ENCODE measurements at regions not wholly inside any gene's neighbourhood (a gene's known extent, or its start where the extent isn't known, plus 50 kb on each side); places are given as distances from the start of the nearest gene placed in this dataset.

DNA sequence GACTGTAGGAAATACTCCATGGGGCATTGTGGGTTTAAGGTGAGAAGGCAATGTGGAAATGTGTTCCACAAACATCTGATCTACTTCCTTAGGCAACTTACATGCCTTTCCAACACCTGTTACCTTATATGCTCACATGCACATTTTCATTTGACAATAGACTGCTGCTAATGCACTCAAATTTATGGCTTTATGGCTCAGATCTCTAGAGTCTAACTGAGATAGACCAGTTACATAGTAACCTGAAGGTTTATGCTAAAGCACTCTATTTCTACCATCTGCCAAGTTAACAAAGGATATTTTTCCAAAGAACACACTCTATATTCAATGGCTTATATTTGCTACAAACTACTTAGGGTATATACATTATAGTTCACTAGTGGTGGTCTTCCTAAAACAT, 969.0 kb downstream of the TECRL start:
- DNase-seq (ENCODE audit: extremely low read depth, insufficient read length) = no peak
- TF ChIP-seq, protein P1, sequence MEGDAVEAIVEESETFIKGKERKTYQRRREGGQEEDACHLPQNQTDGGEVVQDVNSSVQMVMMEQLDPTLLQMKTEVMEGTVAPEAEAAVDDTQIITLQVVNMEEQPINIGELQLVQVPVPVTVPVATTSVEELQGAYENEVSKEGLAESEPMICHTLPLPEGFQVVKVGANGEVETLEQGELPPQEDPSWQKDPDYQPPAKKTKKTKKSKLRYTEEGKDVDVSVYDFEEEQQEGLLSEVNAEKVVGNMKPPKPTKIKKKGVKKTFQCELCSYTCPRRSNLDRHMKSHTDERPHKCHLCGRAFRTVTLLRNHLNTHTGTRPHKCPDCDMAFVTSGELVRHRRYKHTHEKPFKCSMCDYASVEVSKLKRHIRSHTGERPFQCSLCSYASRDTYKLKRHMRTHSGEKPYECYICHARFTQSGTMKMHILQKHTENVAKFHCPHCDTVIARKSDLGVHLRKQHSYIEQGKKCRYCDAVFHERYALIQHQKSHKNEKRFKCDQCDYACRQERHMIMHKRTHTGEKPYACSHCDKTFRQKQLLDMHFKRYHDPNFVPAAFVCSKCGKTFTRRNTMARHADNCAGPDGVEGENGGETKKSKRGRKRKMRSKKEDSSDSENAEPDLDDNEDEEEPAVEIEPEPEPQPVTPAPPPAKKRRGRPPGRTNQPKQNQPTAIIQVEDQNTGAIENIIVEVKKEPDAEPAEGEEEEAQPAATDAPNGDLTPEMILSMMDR (IDR thresholded peaks at IDR 0.05; ENCODE audit: insufficient read depth, low read length, poor library complexity, severe bottlenecking) = no peak
- Histone ChIP-seq H3K36me3 (ENCODE audit: control insufficient read depth, insufficient read depth, low read length) (no peaks in the 10 kb centered on the region), H3K27me3 (replicated peaks; ENCODE audit: control insufficient read depth, insufficient read depth, low read length) (no peaks in the 10 kb centered on the region), H3K4me3 (replicated peaks; ENCODE audit: low read depth, low read length) (no peak overlapping the region)

DNA sequence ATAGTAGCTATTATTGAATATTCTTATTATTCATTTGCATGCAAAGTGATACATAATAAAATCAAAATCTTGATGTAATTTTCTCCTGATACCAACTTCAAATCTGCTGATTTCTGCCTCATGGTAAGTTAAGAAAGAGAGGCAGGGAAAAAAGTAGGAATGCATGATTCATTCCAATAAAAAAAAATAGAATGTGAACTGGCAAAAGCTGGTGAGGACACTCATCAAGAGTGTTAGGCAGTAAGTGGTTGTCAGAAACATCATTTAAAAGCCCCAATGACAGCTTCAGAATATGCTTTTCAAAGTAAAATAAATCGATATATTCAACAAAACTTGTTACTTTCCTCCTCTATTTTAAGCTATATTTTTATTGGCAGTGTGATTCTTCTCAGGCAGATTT, 979.1 kb downstream of the TECRL start:
- TF ChIP-seq, protein P1 (IDR thresholded peaks at IDR 0.05; ENCODE audit: insufficient read depth, low read length, poor library complexity, severe bottlenecking) = no peak
- Histone ChIP-seq H3K27me3 (replicated peaks; ENCODE audit: control insufficient read depth, insufficient read depth, low read length) (no peaks in the 10 kb centered on the region), H3K4me3 (replicated peaks; ENCODE audit: low read depth, low read length) (no peak overlapping the region), H3K36me3 (ENCODE audit: control insufficient read depth, insufficient read depth, low read length) (no peaks in the 10 kb centered on the region)
- no peak for DNase-seq (ENCODE audit: extremely low read depth, insufficient read length)

DNA sequence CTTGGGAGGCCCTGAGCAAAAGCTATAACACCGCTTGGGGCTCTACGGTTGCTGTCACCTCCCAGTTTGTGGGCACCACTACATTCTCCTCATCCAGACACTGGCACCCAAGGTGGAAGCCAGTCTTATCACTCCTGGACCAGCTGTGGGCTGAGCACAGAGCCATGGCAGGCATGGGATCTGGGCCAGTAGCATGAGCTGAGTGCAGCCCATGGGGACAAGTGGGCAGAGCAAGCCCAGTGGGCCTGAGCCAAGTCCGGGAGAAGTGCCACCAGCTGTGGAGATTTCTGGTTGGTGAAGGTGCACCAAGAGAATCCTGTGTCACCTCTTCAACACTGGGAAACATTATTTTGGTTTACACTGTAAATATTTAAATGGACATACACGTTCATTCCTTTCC, 1013.0 kb downstream of the TECRL start:
- Histone ChIP-seq H3K4me3 (replicated peaks; ENCODE audit: low read depth, low read length) (no peak overlapping the region), H3K36me3 (ENCODE audit: control insufficient read depth, insufficient read depth, low read length) (no peaks in the 10 kb centered on the region), H3K27me3 (replicated peaks; ENCODE audit: control insufficient read depth, insufficient read depth, low read length) (no peaks in the 10 kb centered on the region)
- no peak for DNase-seq (ENCODE audit: extremely low read depth, insufficient read length)
- TF ChIP-seq, protein P1 (IDR thresholded peaks at IDR 0.05; ENCODE audit: insufficient read depth, low read length, poor library complexity, severe bottlenecking) = no peak

DNA sequence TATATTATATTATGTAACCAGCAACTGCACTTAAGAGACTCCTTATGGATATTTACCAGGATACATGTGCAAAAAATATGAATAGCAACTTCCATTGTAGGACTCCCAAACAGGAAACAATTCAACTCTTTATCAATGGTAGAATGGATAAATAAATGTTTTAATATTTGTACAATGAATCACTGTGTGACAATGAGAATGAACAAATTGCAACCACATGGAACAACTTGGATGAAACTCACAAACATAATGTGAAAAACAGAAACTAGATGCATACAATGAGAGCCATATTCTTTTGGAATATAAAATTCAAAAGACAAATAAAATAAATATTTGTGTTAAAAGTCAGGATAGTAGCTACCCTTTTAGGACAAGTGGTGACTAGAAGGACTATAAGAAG, 1015.7 kb downstream of the TECRL start:
- no peak for DNase-seq (ENCODE audit: extremely low read depth, insufficient read length)
- Histone ChIP-seq H3K27me3 (replicated peaks; ENCODE audit: control insufficient read depth, insufficient read depth, low read length) (no peaks in the 10 kb centered on the region), H3K4me3 (replicated peaks; ENCODE audit: low read depth, low read length) (no peak overlapping the region), H3K36me3 (ENCODE audit: control insufficient read depth, insufficient read depth, low read length) (no peaks in the 10 kb centered on the region)
- TF ChIP-seq, protein P1 (IDR thresholded peaks at IDR 0.05; ENCODE audit: insufficient read depth, low read length, poor library complexity, severe bottlenecking) = no peak

DNA sequence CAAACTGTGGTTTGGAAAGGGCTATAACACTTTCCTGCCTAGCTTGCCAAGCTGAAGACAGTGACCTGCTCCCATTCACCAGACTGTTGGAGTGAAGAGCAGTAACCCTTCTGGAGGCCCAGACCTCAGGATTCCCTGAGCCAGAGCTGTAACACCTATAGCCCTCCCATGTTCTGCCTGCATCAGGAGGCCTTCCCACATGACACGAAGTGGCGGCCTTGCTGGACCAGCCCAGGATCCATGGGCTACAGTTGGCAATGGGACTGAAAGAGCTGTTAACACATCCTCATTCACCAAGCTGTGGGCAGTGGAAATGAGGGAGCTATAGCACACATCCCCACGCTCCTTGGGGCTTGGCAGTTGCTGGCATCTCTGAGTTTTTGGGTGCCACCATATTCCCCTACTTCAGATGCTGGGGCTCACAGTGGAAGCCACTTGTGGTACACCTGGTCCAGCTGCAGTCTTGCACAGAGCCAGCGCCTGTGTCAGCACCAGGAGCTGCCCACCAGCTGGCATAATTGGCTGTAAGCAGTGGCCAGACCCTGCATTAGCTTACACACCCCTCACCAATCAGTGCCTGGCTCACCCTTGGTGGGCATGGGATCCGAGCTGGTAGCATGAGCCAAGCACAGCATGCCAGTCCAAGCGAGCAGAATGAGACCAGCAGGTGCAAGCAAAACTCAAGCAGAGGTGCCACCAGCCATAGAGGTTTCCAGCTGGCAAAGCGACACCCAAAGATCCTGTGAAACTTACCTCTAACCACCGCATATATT, 1029.3 kb downstream of the TECRL start:
- Histone ChIP-seq H3K36me3 (ENCODE audit: control insufficient read depth, insufficient read depth, low read length) (no peaks in the 10 kb centered on the region), H3K4me3 (replicated peaks; ENCODE audit: low read depth, low read length) (no peak overlapping the region), H3K27me3 (replicated peaks; ENCODE audit: control insufficient read depth, insufficient read depth, low read length) (no peaks in the 10 kb centered on the region)
- TF ChIP-seq, protein P1 (IDR thresholded peaks at IDR 0.05; ENCODE audit: insufficient read depth, low read length, poor library complexity, severe bottlenecking) = no peak
- DNase-seq (ENCODE audit: extremely low read depth, insufficient read length) = no peak

DNA sequence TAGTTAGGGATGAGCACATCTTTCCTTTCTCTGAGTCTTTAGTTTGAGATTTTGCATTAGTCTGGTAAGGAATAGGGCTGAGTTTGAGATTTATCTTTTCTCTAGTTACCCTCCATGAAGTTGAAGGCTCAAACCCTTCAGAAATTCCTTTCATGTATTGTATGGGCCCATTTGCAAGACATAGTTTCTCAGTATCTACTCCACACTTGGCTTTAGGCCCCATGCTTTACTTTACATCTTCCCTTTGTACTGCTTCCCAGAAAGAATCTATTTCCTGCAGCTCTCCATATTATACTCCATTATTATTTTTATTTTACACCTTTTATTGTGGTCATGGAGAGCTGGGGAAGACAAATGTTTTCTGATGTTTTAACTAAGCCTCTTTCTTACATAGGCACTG, 1038.2 kb downstream of the TECRL start:
- Histone ChIP-seq H3K27me3 (replicated peaks; ENCODE audit: control insufficient read depth, insufficient read depth, low read length) (no peaks in the 10 kb centered on the region), H3K4me3 (replicated peaks; ENCODE audit: low read depth, low read length) (no peak overlapping the region), H3K36me3 (ENCODE audit: control insufficient read depth, insufficient read depth, low read length) (no peaks in the 10 kb centered on the region)
- TF ChIP-seq, protein P1 (IDR thresholded peaks at IDR 0.05; ENCODE audit: insufficient read depth, low read length, poor library complexity, severe bottlenecking) = no peak
- no peak for DNase-seq (ENCODE audit: extremely low read depth, insufficient read length)

Measured in GM06990 (cell line).